Activated T-helper 1 cell treated with anti-CD3 and anti-CD28 coated beads, Interleukin-12 subunit alpha, Interleukin-12 subunit beta, Interleukin-2, Interleukin-4 antibody, amounts not matched to agents 30 ng/mL and 10 ng/mL and 1 ng/mL, durations not matched to agents 14 hours and 24 hours and 36 hours (primary cell): ENCODE measurements at regions not wholly inside any gene's neighbourhood (a gene's known extent, or its start where the extent isn't known, plus 50 kb on each side); places are given as distances from the start of the nearest gene placed in this dataset.

Source experiments
- DNase-seq: peaks from one replicate; pipeline ENCODE4 v3.0.0; 2021; ENCODE audit warnings: low spot score
- H3K27ac Mint-ChIP-seq: one replicate; pipeline ENCODE4 v1.8.0; 2021; ENCODE audit warnings: mild to moderate bottlenecking, mixed read lengths
- H3K27me3 Mint-ChIP-seq: one replicate; pipeline ENCODE4 v1.8.0; 2022; ENCODE audit warnings: mild to moderate bottlenecking, moderate library complexity, mixed read lengths; ENCODE audit not compliant: insufficient read depth
- H3K36me3 Mint-ChIP-seq: one replicate; pipeline ENCODE4 v1.8.0; 2021; ENCODE audit warnings: low read depth, mixed read lengths
- H3K4me1 Mint-ChIP-seq: one replicate; pipeline ENCODE4 v1.8.0; 2021; ENCODE audit warnings: low read depth, mixed read lengths
- H3K4me3 Mint-ChIP-seq: one replicate; pipeline ENCODE4 v1.8.0; 2021; ENCODE audit warnings: mild to moderate bottlenecking, moderate library complexity, mixed read lengths
- H3K9me3 Mint-ChIP-seq: one replicate; pipeline ENCODE4 v1.8.0; 2021; ENCODE audit warnings: mixed read lengths
- intact Hi-C: fragments of 100-400 bp; cut with micrococcal nuclease; formaldehyde crosslinking; loops from one replicate; pipeline ENCODE4 v1.15.1; 2024

- no peaks in the 10 kb centered on the region for H3K36me3 Mint-ChIP-seq
- peaks cover 5% of the 10 kb centered on the region for H3K9me3 Mint-ChIP-seq
- H3K4me1 Mint-ChIP-seq, result no peaks in the 10 kb centered on the region
- no peak for DNase-seq
- no peak overlapping the region for H3K4me3 Mint-ChIP-seq
- intact Hi-C loops, result no loop called here
- H3K27me3 Mint-ChIP-seq, result no peaks in the 10 kb centered on the region
- H3K27ac Mint-ChIP-seq, result no peak overlapping the region
These were observed 1157.5 kb upstream of the RAG2 start for GRCh38 chr11:37755521-37755920.

GRCh38 chr11:37748641-37749040 lies 1150.6 kb upstream of the RAG2 start:
- intact Hi-C loops, result no loop called here
- no peaks in the 10 kb centered on the region for H3K9me3 Mint-ChIP-seq
- no peaks in the 10 kb centered on the region for H3K36me3 Mint-ChIP-seq
- H3K27me3 Mint-ChIP-seq, result no peaks in the 10 kb centered on the region
- H3K4me1 Mint-ChIP-seq, result no peaks in the 10 kb centered on the region
- no peak overlapping the region for H3K4me3 Mint-ChIP-seq
- H3K27ac Mint-ChIP-seq, result no peak overlapping the region
- DNase-seq, result no peak

GRCh38 chr11:37747121-37747520 lies 1149.1 kb upstream of the RAG2 start:
- intact Hi-C loops, result no loop called here
- no peaks in the 10 kb centered on the region for H3K9me3 Mint-ChIP-seq

DNA sequence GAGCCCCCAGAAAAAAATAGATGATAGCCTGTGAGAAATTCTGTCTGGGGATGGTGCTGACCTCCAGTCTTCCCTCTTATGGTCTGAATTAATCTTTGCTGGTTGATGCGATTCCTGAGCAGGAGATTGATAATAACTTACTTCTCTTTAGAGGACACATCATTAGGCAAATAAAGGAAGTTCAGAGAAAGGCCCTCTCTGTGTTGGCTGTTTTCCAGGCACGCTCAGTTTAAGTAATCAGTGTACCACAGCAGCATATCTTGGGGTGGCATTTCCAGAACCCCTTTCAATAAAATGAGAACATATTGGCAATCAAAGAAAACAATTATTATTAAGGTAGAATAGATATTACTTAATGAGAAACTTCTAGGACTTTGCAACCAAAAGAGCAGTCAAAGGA lies 1129.3 kb upstream of the RAG2 start:
- Mint-ChIP-seq H3K36me3 (no peaks in the 10 kb centered on the region), H3K27ac (no peak overlapping the region), H3K4me3 (no peak overlapping the region), H3K4me1 (no peaks in the 10 kb centered on the region), H3K9me3 (peaks cover 8% of the 10 kb centered on the region), H3K27me3 (no peaks in the 10 kb centered on the region)
- DNase-seq, result no peak
- intact Hi-C loops, result no loop called here

More at GRCh38 chr11:37747121-37747520, 1149.1 kb upstream of the RAG2 start:
- H3K27me3 Mint-ChIP-seq, result no peaks in the 10 kb centered on the region
- no peak for DNase-seq
- H3K27ac Mint-ChIP-seq, result no peak overlapping the region
- H3K4me1 Mint-ChIP-seq, result no peaks in the 10 kb centered on the region
- H3K4me3 Mint-ChIP-seq, result no peak overlapping the region
- no peaks in the 10 kb centered on the region for H3K36me3 Mint-ChIP-seq

GRCh38 chr11:37724315-37724714 lies 1126.3 kb upstream of the RAG2 start:
- Mint-ChIP-seq H3K4me1 (no peaks in the 10 kb centered on the region), H3K9me3 (peaks cover 15% of the 10 kb centered on the region), H3K4me3 (no peak overlapping the region), H3K27ac (no peak overlapping the region), H3K36me3 (no peaks in the 10 kb centered on the region), H3K27me3 (no peaks in the 10 kb centered on the region)
- intact Hi-C loops, result no loop called here
- DNase-seq, result no peak

DNA sequence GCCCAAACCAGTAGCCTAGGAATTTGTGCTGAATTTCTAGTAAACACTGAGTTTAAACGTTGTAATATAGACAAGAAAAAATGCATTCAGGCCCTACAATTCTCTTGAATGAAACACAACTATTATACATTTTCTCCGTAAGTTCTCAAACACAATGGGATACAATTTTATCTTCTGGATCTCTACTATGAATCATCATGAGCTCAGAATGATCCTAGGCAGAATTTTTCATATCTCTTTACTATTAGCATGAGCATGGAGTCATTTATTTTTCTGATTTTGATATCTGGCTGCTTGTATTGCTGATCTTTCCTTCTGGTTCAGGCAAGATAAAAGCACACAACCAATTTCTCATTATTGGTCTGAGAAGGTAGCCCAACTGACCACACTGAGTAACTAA lies 1123.4 kb upstream of the RAG2 start:
- Mint-ChIP-seq H3K36me3 (no peaks in the 10 kb centered on the region), H3K27ac (no peak overlapping the region), H3K9me3 (peaks cover 18% of the 10 kb centered on the region), H3K27me3 (no peaks in the 10 kb centered on the region), H3K4me1 (no peaks in the 10 kb centered on the region), H3K4me3 (no peak overlapping the region)
- no peak for DNase-seq
- intact Hi-C loops, result no loop called here

DNA sequence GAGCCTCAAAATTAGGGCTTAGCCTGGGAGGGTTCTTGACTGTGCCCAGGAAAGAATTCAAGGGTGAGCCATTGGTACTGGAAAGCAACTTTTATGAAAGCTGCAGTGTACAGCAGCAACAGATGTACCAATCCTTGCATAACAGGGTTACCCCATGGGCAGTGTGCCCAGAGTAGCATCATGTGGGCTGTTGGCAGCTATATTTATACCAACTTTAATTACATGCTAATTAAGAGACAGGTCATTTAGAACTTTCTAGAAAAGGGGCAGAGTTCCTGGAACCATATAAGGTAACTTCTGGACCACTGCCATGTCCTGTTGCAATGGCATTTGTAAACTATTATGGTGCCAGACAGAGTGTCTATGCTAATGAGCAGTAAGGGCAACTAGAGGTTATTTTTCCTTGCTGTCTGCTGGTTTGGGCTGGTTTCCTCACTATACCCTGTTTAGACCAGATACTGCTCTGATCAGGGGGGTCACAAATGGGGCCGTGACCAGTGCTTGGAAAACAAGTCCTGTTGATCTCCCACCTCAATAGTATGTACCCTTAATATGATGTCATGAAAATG lies 1120.5 kb upstream of the RAG2 start:
- no peak overlapping the region for H3K4me3 Mint-ChIP-seq
- no peak overlapping the region for H3K27ac Mint-ChIP-seq
- no peaks in the 10 kb centered on the region for H3K27me3 Mint-ChIP-seq
- no peaks in the 10 kb centered on the region for H3K4me1 Mint-ChIP-seq
- peaks cover 13% of the 10 kb centered on the region for H3K9me3 Mint-ChIP-seq
- no peaks in the 10 kb centered on the region for H3K36me3 Mint-ChIP-seq
- intact Hi-C loops, result no loop called here
- no peak for DNase-seq

GRCh38 chr11:37712251-37712650 lies 1114.2 kb upstream of the RAG2 start:
- intact Hi-C loops, result no loop called here
- DNase-seq, result no peak
- no peaks in the 10 kb centered on the region for H3K4me1 Mint-ChIP-seq
- H3K27ac Mint-ChIP-seq, result no peak overlapping the region
- no peaks in the 10 kb centered on the region for H3K9me3 Mint-ChIP-seq
- H3K4me3 Mint-ChIP-seq, result no peak overlapping the region
- H3K27me3 Mint-ChIP-seq, result no peaks in the 10 kb centered on the region
- H3K36me3 Mint-ChIP-seq, result no peaks in the 10 kb centered on the region

- Mint-ChIP-seq H3K4me1 (no peaks in the 10 kb centered on the region), H3K27me3 (no peaks in the 10 kb centered on the region), H3K9me3 (no peaks in the 10 kb centered on the region), H3K36me3 (no peaks in the 10 kb centered on the region), H3K27ac (no peak overlapping the region), H3K4me3 (no peak overlapping the region)
- intact Hi-C loops, result no loop called here
- DNase-seq, result no peak
These were observed 1112.0 kb upstream of the RAG2 start for GRCh38 chr11:37710031-37710430.

DNA sequence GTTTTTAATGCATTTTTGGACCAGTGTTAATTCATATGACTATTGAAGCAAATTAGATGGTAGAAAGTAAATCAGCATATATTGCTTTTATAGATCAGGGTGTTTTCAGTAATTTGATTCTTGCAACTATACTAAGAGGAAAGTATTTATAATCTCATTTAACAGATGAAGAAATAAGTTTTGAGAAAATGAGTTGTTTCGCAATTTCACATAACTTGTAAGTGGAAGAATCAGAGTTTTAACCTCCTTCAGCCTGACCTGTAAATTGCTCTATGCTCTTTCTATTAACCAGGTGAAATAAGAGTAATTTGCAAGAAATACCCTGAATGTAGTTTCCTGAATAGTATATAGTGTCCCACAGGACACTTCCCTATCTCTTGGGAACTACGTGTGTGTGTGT lies 1106.8 kb upstream of the RAG2 start:
- no peak overlapping the region for H3K4me3 Mint-ChIP-seq
- H3K27me3 Mint-ChIP-seq, result no peaks in the 10 kb centered on the region
- no peak for DNase-seq
- H3K36me3 Mint-ChIP-seq, result no peaks in the 10 kb centered on the region
- H3K27ac Mint-ChIP-seq, result no peak overlapping the region
- peaks cover 11% of the 10 kb centered on the region for H3K9me3 Mint-ChIP-seq
- H3K4me1 Mint-ChIP-seq, result no peaks in the 10 kb centered on the region
- intact Hi-C loops, result no loop called here

GRCh38 chr11:37699644-37700043 lies 1101.6 kb upstream of the RAG2 start:
- Mint-ChIP-seq H3K27ac (no peak overlapping the region), H3K36me3 (no peaks in the 10 kb centered on the region), H3K27me3 (no peaks in the 10 kb centered on the region), H3K4me1 (no peaks in the 10 kb centered on the region), H3K9me3 (peaks cover 31% of the 10 kb centered on the region), H3K4me3 (no peak overlapping the region)
- DNase-seq, result no peak
- intact Hi-C loops, result no loop called here

GRCh38 chr11:37695283-37695682 lies 1097.2 kb upstream of the RAG2 start:
- no peak overlapping the region for H3K4me3 Mint-ChIP-seq
- H3K27ac Mint-ChIP-seq, result no peak overlapping the region
- peaks cover 31% of the 10 kb centered on the region for H3K9me3 Mint-ChIP-seq
- DNase-seq, result no peak
- intact Hi-C loops, result no loop called here
- H3K27me3 Mint-ChIP-seq, result no peaks in the 10 kb centered on the region
- H3K4me1 Mint-ChIP-seq, result no peaks in the 10 kb centered on the region
- no peaks in the 10 kb centered on the region for H3K36me3 Mint-ChIP-seq

- intact Hi-C loops, result no loop called here
These were observed 1091.9 kb upstream of the RAG2 start for GRCh38 chr11:37689951-37690350.

DNA sequence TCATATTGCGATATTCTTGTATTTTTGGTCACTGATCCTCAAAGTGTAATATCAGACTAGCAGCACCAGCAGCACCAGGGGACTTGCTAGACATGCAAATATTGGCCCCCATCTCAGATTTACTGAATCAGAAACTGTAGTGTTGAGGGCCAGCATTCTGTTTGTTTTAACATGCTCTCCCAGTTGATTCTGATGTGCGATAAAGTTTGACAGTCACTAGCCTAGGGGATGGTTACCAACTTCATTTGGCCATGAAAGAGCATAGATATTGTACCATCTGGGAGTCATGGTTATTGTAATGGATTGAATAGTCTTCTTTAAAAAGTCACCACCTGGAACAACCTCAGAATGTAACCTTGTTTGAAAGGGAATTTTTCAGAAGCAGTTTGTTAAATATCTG lies 1090.4 kb upstream of the RAG2 start:
- H3K36me3 Mint-ChIP-seq, result no peaks in the 10 kb centered on the region
- peaks cover 13% of the 10 kb centered on the region for H3K9me3 Mint-ChIP-seq
- intact Hi-C loops, result no loop called here
- no peak for DNase-seq
- H3K4me3 Mint-ChIP-seq, result no peak overlapping the region
- no peaks in the 10 kb centered on the region for H3K27me3 Mint-ChIP-seq
- H3K27ac Mint-ChIP-seq, result no peak overlapping the region
- no peaks in the 10 kb centered on the region for H3K4me1 Mint-ChIP-seq

More at GRCh38 chr11:37689951-37690350, 1091.9 kb upstream of the RAG2 start:
- H3K27me3 Mint-ChIP-seq, result no peaks in the 10 kb centered on the region
- no peaks in the 10 kb centered on the region for H3K36me3 Mint-ChIP-seq
- H3K27ac Mint-ChIP-seq, result no peak overlapping the region
- H3K4me1 Mint-ChIP-seq, result no peaks in the 10 kb centered on the region
- peaks cover 17% of the 10 kb centered on the region for H3K9me3 Mint-ChIP-seq
- no peak for DNase-seq
- H3K4me3 Mint-ChIP-seq, result no peak overlapping the region
